Tibial artery (tissue), 4 donors: ENCODE measurements at regions not wholly inside any gene's neighbourhood (a gene's known extent, or its start where the extent isn't known, plus 50 kb on each side); places are given as distances from the start of the nearest gene placed in this dataset.

ENCODE experiments used
- DNase-seq, 2 donors: peaks; one replicate each; pipeline ENCODE4 v3.0.0-alpha.2; 2019
- H3K27ac ChIP-seq, 2 donors: fragments of 200-600 bp; sonication (generic) in 1 of 2; 1 replicate in 1 of 2; 2 replicates in 1 of 2; pipeline ENCODE4 v1.5.1; 2018 to 2019; ENCODE audit warnings: mild to moderate bottlenecking in 1 of 2
- H3K27me3 ChIP-seq, 2 donors: fragments of 200-600 bp; sonication (generic) in 1 of 2; one replicate each; pipeline versions ENCODE4 v1.5.1 to v1.6.0; 2016 to 2019
- H3K36me3 ChIP-seq, 3 donors: fragments of 200-600 bp; sonication (generic) in 2 of 3; one replicate each; pipeline ENCODE4 v1.5.1; 2016 to 2019; ENCODE audit warnings: mild to moderate bottlenecking in 2 of 3
- H3K4me1 ChIP-seq, 4 donors: fragments of 200-600 bp; sonication (generic) in 2 of 4; 1 replicate in 3 of 4; 2 replicates in 1 of 4; pipeline ENCODE4 v1.5.1; 2016 to 2019
- H3K4me3 ChIP-seq, 2 donors: fragments of 200-600 bp; sonication (generic) in 1 of 2; 1 replicate in 1 of 2; 2 replicates in 1 of 2; pipeline ENCODE4 v1.5.1; 2018 to 2019; ENCODE audit warnings: mild to moderate bottlenecking in 2 of 2
- H3K9me3 ChIP-seq, 3 donors: fragments of 200-600 bp; sonication (generic) in 1 of 3; one replicate each; pipeline ENCODE4 v1.5.1; 2016 to 2019
- CTCF ChIP-seq, 2 experiments: fragments of 200-600 bp in 1 of 2; fragments of 450-650 bp in 1 of 2; IDR thresholded peaks; one replicate each; pipeline ENCODE4 v1.5.1; 2017 to 2019; ENCODE audit warnings: antibody characterized with exemption in 2 of 2, mild to moderate bottlenecking in 1 of 2, moderate library complexity in 1 of 2
- intact Hi-C: fragments of 100-400 bp; cut with DNase I; formaldehyde crosslinking; loops from one replicate; pipeline ENCODE4 v1.15.0; 2023; ENCODE audit warnings: low total_unique reads

GRCh38 chr7:20016669-20017068 lies 200.5 kb downstream of the MACC1 start:
- no peak for DNase-seq
- H3K9me3 ChIP-seq = no peaks in the 10 kb centered on the region
- peaks cover 0 to 12% (median 0%) of the 10 kb centered on the region in 4 donors for H3K4me1 ChIP-seq
- TF ChIP-seq CTCF (IDR thresholded peaks at IDR 0.05) = no peak
- no peaks in the 10 kb centered on the region for H3K36me3 ChIP-seq
- H3K27me3 ChIP-seq = no peaks in the 10 kb centered on the region
- H3K27ac ChIP-seq = no peak overlapping the region
- intact Hi-C loops = no loop called here
- H3K4me3 ChIP-seq = no peak overlapping the region

GRCh38 chr7:20013536-20013935 lies 203.6 kb downstream of the MACC1 start:
- H3K4me3 ChIP-seq = no peak overlapping the region
- intact Hi-C loops = no loop called here
- TF ChIP-seq CTCF (IDR thresholded peaks at IDR 0.05) = no peak
- no peaks in the 10 kb centered on the region for H3K9me3 ChIP-seq
- H3K36me3 ChIP-seq = no peaks in the 10 kb centered on the region
- no peak overlapping the region for H3K27ac ChIP-seq
- no peak for DNase-seq
- peaks cover 0 to 12% (median 0%) of the 10 kb centered on the region in 4 donors for H3K4me1 ChIP-seq
- no peaks in the 10 kb centered on the region for H3K27me3 ChIP-seq

GRCh38 chr7:20012100-20012499 lies 205.1 kb downstream of the MACC1 start:
- no peak for DNase-seq
- intact Hi-C loops = no loop called here
- TF ChIP-seq CTCF (IDR thresholded peaks at IDR 0.05) = no peak
- Histone ChIP-seq H3K27ac (no peak overlapping the region), H3K4me1 (peaks cover 0 to 12% (median 0%) of the 10 kb centered on the region in 4 donors), H3K27me3 (no peaks in the 10 kb centered on the region), H3K36me3 (no peaks in the 10 kb centered on the region), H3K4me3 (no peak overlapping the region), H3K9me3 (no peaks in the 10 kb centered on the region)

GRCh38 chr7:20010877-20011276 lies 206.3 kb downstream of the MACC1 start:
- no peak overlapping the region for H3K4me3 ChIP-seq
- no peaks in the 10 kb centered on the region for H3K36me3 ChIP-seq
- H3K27me3 ChIP-seq = no peaks in the 10 kb centered on the region
- H3K27ac ChIP-seq = no peak overlapping the region
- no peak for DNase-seq
- H3K9me3 ChIP-seq = no peaks in the 10 kb centered on the region
- intact Hi-C loops = no loop called here
- TF ChIP-seq CTCF (IDR thresholded peaks at IDR 0.05) = no peak
- H3K4me1 ChIP-seq = peaks cover 0 to 12% (median 0%) of the 10 kb centered on the region in 4 donors

- no peak overlapping the region for H3K27ac ChIP-seq
- H3K36me3 ChIP-seq = no peaks in the 10 kb centered on the region
- no peak overlapping the region for H3K4me3 ChIP-seq
- no peak for TF ChIP-seq CTCF (IDR thresholded peaks at IDR 0.05)
- no peaks in the 10 kb centered on the region for H3K9me3 ChIP-seq
- intact Hi-C loops = no loop called here
- DNase-seq = no peak
- H3K27me3 ChIP-seq = no peaks in the 10 kb centered on the region
- peaks cover 0 to 4% (median 0%) of the 10 kb centered on the region in 4 donors for H3K4me1 ChIP-seq
Measured at GRCh38 chr7:20007510-20007909, 209.7 kb downstream of the MACC1 start.

- Histone ChIP-seq H3K9me3 (no peaks in the 10 kb centered on the region), H3K36me3 (no peaks in the 10 kb centered on the region), H3K4me1 (no peaks in the 10 kb centered on the region), H3K27me3 (no peaks in the 10 kb centered on the region), H3K27ac (no peak overlapping the region), H3K4me3 (no peak overlapping the region)
- DNase-seq = no peak
- TF ChIP-seq CTCF (IDR thresholded peaks at IDR 0.05) = no peak
- intact Hi-C loops = no loop called here
Measured at GRCh38 chr7:20005081-20005480, 212.1 kb downstream of the MACC1 start.
